GM21447 (cell line): ENCODE measurements at regions not wholly inside any gene's neighbourhood (a gene's known extent, or its start where the extent isn't known, plus 50 kb on each side); places are given as distances from the start of the nearest gene placed in this dataset.

Source experiments
- ATAC-seq: cut with Tn5 transposase; IDR thresholded peaks from one replicate; pipeline ENCODE4 v1.9.1; 2021; ENCODE audit not compliant: unreplicated experiment

GRCh38 chr20:39800548-39800947, 838.4 kb downstream of the DHX35 start:
- ATAC-seq = peak; percentile 75

GRCh38 chr20:39800111-39800510, 838.0 kb downstream of the DHX35 start:
- peak; percentile 88 for ATAC-seq

- no peak for ATAC-seq
Observed at GRCh38 chr20:39799366-39799965, 837.3 kb downstream of the DHX35 start.

GRCh38 chr20:39795401-39796272, 833.5 kb downstream of the DHX35 start:
- ATAC-seq = no peak

GRCh38 chr20:39792334-39792733, 830.2 kb downstream of the DHX35 start:
- no peak for ATAC-seq

- ATAC-seq = no peak
Observed at GRCh38 chr20:39789411-39789810, 827.3 kb downstream of the DHX35 start.

GRCh38 chr20:39785252-39785917, 823.2 kb downstream of the DHX35 start:
- ATAC-seq = no peak

GRCh38 chr20:39784693-39785092, 822.5 kb downstream of the DHX35 start:
- ATAC-seq = no peak

GRCh38 chr20:39778847-39779604, 816.9 kb downstream of the DHX35 start:
- ATAC-seq = no peak

GRCh38 chr20:39778431-39778830, 816.3 kb downstream of the DHX35 start:
- ATAC-seq = no peak

- no peak for ATAC-seq
Observed at GRCh38 chr20:39777610-39778009, 815.5 kb downstream of the DHX35 start.

- ATAC-seq = no peak
Observed at GRCh38 chr20:39775110-39775509, 813.0 kb downstream of the DHX35 start.

GRCh38 chr20:39773380-39774000, 811.3 kb downstream of the DHX35 start:
- ATAC-seq = no peak

GRCh38 chr20:39767352-39767751, 805.2 kb downstream of the DHX35 start:
- no peak for ATAC-seq

- no peak for ATAC-seq
Observed at GRCh38 chr20:39766333-39766732, 804.2 kb downstream of the DHX35 start.

- no peak for ATAC-seq
Observed at GRCh38 chr20:39762716-39763115, 800.6 kb downstream of the DHX35 start.

GRCh38 chr20:39758876-39759275, 796.7 kb downstream of the DHX35 start:
- ATAC-seq = no peak

- ATAC-seq = no peak
Observed at GRCh38 chr20:39756828-39757227, 794.7 kb downstream of the DHX35 start.

GRCh38 chr20:39756369-39756768, 794.2 kb downstream of the DHX35 start:
- ATAC-seq = no peak

GRCh38 chr20:39752262-39752876, 790.2 kb downstream of the DHX35 start:
- no peak for ATAC-seq
